GM23338 (cell line): ENCODE measurements at regions not wholly inside any gene's neighbourhood (a gene's known extent, or its start where the extent isn't known, plus 50 kb on each side); places are given as distances from the start of the nearest gene placed in this dataset.

Experiments used
- ATAC-seq: fragments of 200-7000 bp; cut with Tn5 transposase; 3 replicates; pipeline ENCODE4 v1.9.1; 2020
- DNase-seq: peaks from one replicate; pipeline ENCODE4 v3.0.0-alpha.2; 2015; ENCODE audit warnings: low spot score
- H2AFZ ChIP-seq: fragments of 200-600 bp; sonication (generic); 2 replicates; pipeline ENCODE4 v1.8.0; 2016; ENCODE audit warnings: antibody characterized with exemption, mild to moderate bottlenecking, moderate library complexity
- H3F3A ChIP-seq: fragments of 200-600 bp; sonication (generic); replicated peaks from 2 replicates; pipeline ENCODE4 v1.8.0; 2017; ENCODE audit warnings: antibody characterized with exemption, mixed run types, low read depth
- H3K27ac ChIP-seq: fragments of 200-600 bp; sonication (generic); 2 replicates; pipeline ENCODE4 v1.6.1; 2016; ENCODE audit warnings: low read depth
- H3K27me3 ChIP-seq: fragments of 200-600 bp; sonication (generic); 2 replicates; pipeline ENCODE4 v1.8.0; 2016; ENCODE audit warnings: mild to moderate bottlenecking, mixed run types, moderate library complexity; ENCODE audit not compliant: insufficient read depth
- H3K36me3 ChIP-seq: fragments of 200-600 bp; sonication (generic); 2 replicates; pipeline ENCODE4 v1.8.0; 2016; ENCODE audit warnings: mild to moderate bottlenecking; ENCODE audit not compliant: insufficient read depth
- H3K4me1 ChIP-seq: fragments of 200-600 bp; sonication (generic); 2 replicates; pipeline ENCODE4 v1.8.0; 2016; ENCODE audit warnings: mild to moderate bottlenecking, moderate library complexity; ENCODE audit not compliant: insufficient read depth
- H3K4me2 ChIP-seq: fragments of 200-600 bp; sonication (generic); 2 replicates; pipeline ENCODE4 v1.7.1; 2017; ENCODE audit warnings: mixed run types
- H3K4me3 ChIP-seq: fragments of 200-600 bp; sonication (generic); 2 replicates; pipeline ENCODE4 v1.6.1; 2016; ENCODE audit warnings: mixed run types
- H3K79me2 ChIP-seq: fragments of 200-600 bp; sonication (generic); replicated peaks from 2 replicates; pipeline ENCODE4 v1.8.0; 2017; ENCODE audit warnings: mild to moderate bottlenecking; ENCODE audit not compliant: insufficient read depth
- H3K9me2 ChIP-seq: fragments of 200-600 bp; sonication (generic); 2 replicates; pipeline ENCODE4 v1.8.0; 2017; ENCODE audit not compliant: insufficient read depth
- H4K20me1 ChIP-seq: fragments of 200-600 bp; sonication (generic); replicated peaks from 2 replicates; pipeline ENCODE4 v1.8.0; 2017; ENCODE audit warnings: mild to moderate bottlenecking; ENCODE audit not compliant: insufficient read depth
- H3K27ac Mint-ChIP-seq: 2 replicates; pipeline ENCODE4 v1.8.0; 2020; ENCODE audit warnings: inconsistent platforms, mild to moderate bottlenecking, moderate library complexity, mixed read lengths
- H3K27me3 Mint-ChIP-seq: 3 replicates; pipeline ENCODE4 v1.8.0; 2022; ENCODE audit warnings: low read depth, mild to moderate bottlenecking, moderate library complexity, mixed read lengths, inconsistent platforms; ENCODE audit not compliant: insufficient read depth, poor library complexity
- H3K36me3 Mint-ChIP-seq: 3 replicates; pipeline ENCODE4 v1.8.0; 2021; ENCODE audit warnings: low read depth, mild to moderate bottlenecking, inconsistent platforms, moderate library complexity, mixed read lengths
- H3K4me1 Mint-ChIP-seq: 3 replicates; pipeline ENCODE4 v1.8.0; 2020; ENCODE audit warnings: mild to moderate bottlenecking, inconsistent platforms, mixed read lengths
- H3K4me3 Mint-ChIP-seq: 3 replicates; pipeline ENCODE4 v1.8.0; 2021; ENCODE audit warnings: moderate library complexity, mild to moderate bottlenecking, inconsistent platforms, mixed read lengths
- H3K9me3 Mint-ChIP-seq: 3 replicates; pipeline ENCODE4 v1.8.0; 2020; ENCODE audit warnings: moderate library complexity, mild to moderate bottlenecking, inconsistent platforms, mixed read lengths
- CREB1 ChIP-seq: fragments of 250-450 bp; sonication (Bioruptor Pico); IDR thresholded peaks from 2 replicates; pipeline ENCODE4 v1.5.0; 2020; ENCODE audit warnings: low read depth, mild to moderate bottlenecking, moderate library complexity
- CTCF ChIP-seq, 2 experiments: fragments of 200-600 bp in 1 of 2; sonication (generic) in 1 of 2; conservative IDR thresholded peaks; 2 replicates each; pipeline versions ENCODE4 v1.5.1 to v1.6.1; 2016 to 2017; ENCODE audit warnings: antibody characterized with exemption in 2 of 2, low read depth in 2 of 2, mild to moderate bottlenecking in 2 of 2, moderate library complexity in 1 of 2
- EZH2 ChIP-seq: fragments of 200-600 bp; sonication (generic); IDR thresholded peaks from one replicate; pipeline ENCODE4 v1.8.0; 2017; ENCODE audit warnings: antibody characterized with exemption, mild to moderate bottlenecking, low read depth; ENCODE audit not compliant: unreplicated experiment
- EZH2phosphoT487 ChIP-seq: fragments of 200-600 bp; sonication (generic); IDR thresholded peaks from one replicate; pipeline ENCODE4 v1.8.1; 2018; ENCODE audit warnings: antibody characterized with exemption; ENCODE audit not compliant: unreplicated experiment
- JUNB ChIP-seq: IDR thresholded peaks from one replicate; pipeline ENCODE4 v1.6.1; 2016; ENCODE audit warnings: antibody characterized with exemption; ENCODE audit not compliant: unreplicated experiment
- NANOG ChIP-seq: IDR thresholded peaks from 2 replicates; pipeline ENCODE4 v1.6.1; 2016; ENCODE audit warnings: antibody characterized with exemption, borderline replicate concordance
- POLR2AphosphoS5 ChIP-seq: IDR thresholded peaks from 2 replicates; pipeline ENCODE4 v1.6.1; 2016; ENCODE audit warnings: antibody characterized with exemption, low read depth
- STAT1 ChIP-seq: IDR thresholded peaks from one replicate; pipeline ENCODE4 v1.6.1; 2016; ENCODE audit warnings: antibody characterized with exemption; ENCODE audit not compliant: unreplicated experiment
- ZNF114 ChIP-seq: fragments of 250-450 bp; sonication (Bioruptor Pico); IDR thresholded peaks from 2 replicates; pipeline ENCODE4 v1.5.0; 2020; ENCODE audit warnings: mild to moderate bottlenecking, moderate library complexity
- ZNF331 ChIP-seq: fragments of 250-450 bp; sonication (Bioruptor Pico); IDR thresholded peaks from 2 replicates; pipeline ENCODE4 v1.5.0; 2020; ENCODE audit warnings: low read depth, mild to moderate bottlenecking, moderate library complexity
- TF ChIP-seq, protein P1 (sequence below): IDR thresholded peaks from one replicate; pipeline ENCODE4 v1.6.1; 2018; ENCODE audit warnings: antibody characterized with exemption; ENCODE audit not compliant: unreplicated experiment
- TF ChIP-seq, protein P2 (sequence below): IDR thresholded peaks from 2 replicates; pipeline ENCODE4 v1.6.1; 2016; ENCODE audit warnings: antibody characterized with exemption
- TF ChIP-seq, protein P3 (sequence below): fragments of 250-450 bp; sonication (Bioruptor Pico); IDR thresholded peaks from 2 replicates; pipeline ENCODE4 v1.5.0; 2020; ENCODE audit warnings: mild to moderate bottlenecking, moderate library complexity

- TF ChIP-seq CTCF (conservative IDR thresholded peaks at IDR 0.05; ENCODE audit: low read depth in 2 of 2) (no peak), POLR2AphosphoS5 (no peak), NANOG (no peak), ZNF114 (no peak), STAT1 (no peak), CREB1 (CRISPR knock-in tag) (no peak), JUNB (no peak), EZH2 (no peak), ZNF331 (CRISPR knock-in tag) (no peak), EZH2phosphoT487 (no peak)
- TF ChIP-seq, protein P1, sequence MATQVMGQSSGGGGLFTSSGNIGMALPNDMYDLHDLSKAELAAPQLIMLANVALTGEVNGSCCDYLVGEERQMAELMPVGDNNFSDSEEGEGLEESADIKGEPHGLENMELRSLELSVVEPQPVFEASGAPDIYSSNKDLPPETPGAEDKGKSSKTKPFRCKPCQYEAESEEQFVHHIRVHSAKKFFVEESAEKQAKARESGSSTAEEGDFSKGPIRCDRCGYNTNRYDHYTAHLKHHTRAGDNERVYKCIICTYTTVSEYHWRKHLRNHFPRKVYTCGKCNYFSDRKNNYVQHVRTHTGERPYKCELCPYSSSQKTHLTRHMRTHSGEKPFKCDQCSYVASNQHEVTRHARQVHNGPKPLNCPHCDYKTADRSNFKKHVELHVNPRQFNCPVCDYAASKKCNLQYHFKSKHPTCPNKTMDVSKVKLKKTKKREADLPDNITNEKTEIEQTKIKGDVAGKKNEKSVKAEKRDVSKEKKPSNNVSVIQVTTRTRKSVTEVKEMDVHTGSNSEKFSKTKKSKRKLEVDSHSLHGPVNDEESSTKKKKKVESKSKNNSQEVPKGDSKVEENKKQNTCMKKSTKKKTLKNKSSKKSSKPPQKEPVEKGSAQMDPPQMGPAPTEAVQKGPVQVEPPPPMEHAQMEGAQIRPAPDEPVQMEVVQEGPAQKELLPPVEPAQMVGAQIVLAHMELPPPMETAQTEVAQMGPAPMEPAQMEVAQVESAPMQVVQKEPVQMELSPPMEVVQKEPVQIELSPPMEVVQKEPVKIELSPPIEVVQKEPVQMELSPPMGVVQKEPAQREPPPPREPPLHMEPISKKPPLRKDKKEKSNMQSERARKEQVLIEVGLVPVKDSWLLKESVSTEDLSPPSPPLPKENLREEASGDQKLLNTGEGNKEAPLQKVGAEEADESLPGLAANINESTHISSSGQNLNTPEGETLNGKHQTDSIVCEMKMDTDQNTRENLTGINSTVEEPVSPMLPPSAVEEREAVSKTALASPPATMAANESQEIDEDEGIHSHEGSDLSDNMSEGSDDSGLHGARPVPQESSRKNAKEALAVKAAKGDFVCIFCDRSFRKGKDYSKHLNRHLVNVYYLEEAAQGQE = no peak
- TF ChIP-seq, protein P2, sequence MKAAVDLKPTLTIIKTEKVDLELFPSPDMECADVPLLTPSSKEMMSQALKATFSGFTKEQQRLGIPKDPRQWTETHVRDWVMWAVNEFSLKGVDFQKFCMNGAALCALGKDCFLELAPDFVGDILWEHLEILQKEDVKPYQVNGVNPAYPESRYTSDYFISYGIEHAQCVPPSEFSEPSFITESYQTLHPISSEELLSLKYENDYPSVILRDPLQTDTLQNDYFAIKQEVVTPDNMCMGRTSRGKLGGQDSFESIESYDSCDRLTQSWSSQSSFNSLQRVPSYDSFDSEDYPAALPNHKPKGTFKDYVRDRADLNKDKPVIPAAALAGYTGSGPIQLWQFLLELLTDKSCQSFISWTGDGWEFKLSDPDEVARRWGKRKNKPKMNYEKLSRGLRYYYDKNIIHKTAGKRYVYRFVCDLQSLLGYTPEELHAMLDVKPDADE = no peak
- TF ChIP-seq, protein P3, sequence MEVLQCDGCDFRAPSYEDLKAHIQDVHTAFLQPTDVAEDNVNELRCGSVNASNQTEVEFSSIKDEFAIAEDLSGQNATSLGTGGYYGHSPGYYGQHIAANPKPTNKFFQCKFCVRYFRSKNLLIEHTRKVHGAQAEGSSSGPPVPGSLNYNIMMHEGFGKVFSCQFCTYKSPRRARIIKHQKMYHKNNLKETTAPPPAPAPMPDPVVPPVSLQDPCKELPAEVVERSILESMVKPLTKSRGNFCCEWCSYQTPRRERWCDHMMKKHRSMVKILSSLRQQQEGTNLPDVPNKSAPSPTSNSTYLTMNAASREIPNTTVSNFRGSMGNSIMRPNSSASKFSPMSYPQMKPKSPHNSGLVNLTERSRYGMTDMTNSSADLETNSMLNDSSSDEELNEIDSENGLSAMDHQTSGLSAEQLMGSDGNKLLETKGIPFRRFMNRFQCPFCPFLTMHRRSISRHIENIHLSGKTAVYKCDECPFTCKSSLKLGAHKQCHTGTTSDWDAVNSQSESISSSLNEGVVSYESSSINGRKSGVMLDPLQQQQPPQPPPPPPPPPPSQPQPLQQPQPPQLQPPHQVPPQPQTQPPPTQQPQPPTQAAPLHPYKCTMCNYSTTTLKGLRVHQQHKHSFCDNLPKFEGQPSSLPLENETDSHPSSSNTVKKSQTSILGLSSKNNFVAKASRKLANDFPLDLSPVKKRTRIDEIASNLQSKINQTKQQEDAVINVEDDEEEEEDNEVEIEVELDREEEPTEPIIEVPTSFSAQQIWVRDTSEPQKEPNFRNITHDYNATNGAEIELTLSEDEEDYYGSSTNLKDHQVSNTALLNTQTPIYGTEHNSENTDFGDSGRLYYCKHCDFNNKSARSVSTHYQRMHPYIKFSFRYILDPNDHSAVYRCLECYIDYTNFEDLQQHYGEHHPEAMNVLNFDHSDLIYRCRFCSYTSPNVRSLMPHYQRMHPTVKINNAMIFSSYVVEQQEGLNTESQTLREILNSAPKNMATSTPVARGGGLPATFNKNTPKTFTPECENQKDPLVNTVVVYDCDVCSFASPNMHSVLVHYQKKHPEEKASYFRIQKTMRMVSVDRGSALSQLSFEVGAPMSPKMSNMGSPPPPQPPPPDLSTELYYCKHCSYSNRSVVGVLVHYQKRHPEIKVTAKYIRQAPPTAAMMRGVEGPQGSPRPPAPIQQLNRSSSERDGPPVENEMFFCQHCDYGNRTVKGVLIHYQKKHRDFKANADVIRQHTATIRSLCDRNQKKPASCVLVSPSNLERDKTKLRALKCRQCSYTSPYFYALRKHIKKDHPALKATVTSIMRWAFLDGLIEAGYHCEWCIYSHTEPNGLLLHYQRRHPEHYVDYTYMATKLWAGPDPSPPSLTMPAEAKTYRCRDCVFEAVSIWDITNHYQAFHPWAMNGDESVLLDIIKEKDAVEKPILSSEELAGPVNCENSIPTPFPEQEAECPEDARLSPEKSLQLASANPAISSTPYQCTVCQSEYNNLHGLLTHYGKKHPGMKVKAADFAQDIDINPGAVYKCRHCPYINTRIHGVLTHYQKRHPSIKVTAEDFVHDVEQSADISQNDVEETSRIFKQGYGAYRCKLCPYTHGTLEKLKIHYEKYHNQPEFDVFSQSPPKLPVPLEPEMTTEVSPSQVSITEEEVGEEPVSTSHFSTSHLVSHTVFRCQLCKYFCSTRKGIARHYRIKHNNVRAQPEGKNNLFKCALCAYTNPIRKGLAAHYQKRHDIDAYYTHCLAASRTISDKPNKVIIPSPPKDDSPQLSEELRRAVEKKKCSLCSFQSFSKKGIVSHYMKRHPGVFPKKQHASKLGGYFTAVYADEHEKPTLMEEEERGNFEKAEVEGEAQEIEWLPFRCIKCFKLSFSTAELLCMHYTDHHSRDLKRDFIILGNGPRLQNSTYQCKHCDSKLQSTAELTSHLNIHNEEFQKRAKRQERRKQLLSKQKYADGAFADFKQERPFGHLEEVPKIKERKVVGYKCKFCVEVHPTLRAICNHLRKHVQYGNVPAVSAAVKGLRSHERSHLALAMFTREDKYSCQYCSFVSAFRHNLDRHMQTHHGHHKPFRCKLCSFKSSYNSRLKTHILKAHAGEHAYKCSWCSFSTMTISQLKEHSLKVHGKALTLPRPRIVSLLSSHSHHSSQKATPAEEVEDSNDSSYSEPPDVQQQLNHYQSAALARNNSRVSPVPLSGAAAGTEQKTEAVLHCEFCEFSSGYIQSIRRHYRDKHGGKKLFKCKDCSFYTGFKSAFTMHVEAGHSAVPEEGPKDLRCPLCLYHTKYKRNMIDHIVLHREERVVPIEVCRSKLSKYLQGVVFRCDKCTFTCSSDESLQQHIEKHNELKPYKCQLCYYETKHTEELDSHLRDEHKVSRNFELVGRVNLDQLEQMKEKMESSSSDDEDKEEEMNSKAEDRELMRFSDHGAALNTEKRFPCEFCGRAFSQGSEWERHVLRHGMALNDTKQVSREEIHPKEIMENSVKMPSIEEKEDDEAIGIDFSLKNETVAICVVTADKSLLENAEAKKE = no peak
- no peak overlapping the region for H3K27ac ChIP-seq
- ATAC-seq = no peak
- H3K4me2 ChIP-seq = no peak overlapping the region
- Mint-ChIP-seq H3K4me3 (no peak overlapping the region), H3K4me1 (no peaks in the 10 kb centered on the region), H3K27ac (no peak overlapping the region), H3K27me3 (peaks cover 2% of the 10 kb centered on the region), H3K36me3 (no peaks in the 10 kb centered on the region; the same call in 2 of the 3 replicates), H3K9me3 (peaks cover 11% of the 10 kb centered on the region)
- H3K36me3 ChIP-seq = no peaks in the 10 kb centered on the region
- H3K79me2 ChIP-seq = no peaks in the 10 kb centered on the region
- no peak overlapping the region for H3K4me3 ChIP-seq
- no peaks in the 10 kb centered on the region for H3K27me3 ChIP-seq
- no peaks in the 10 kb centered on the region for H3K4me1 ChIP-seq
- H2AFZ ChIP-seq = no peak overlapping the region
- no peaks in the 10 kb centered on the region for H3F3A ChIP-seq
- no peaks in the 10 kb centered on the region for H3K9me2 ChIP-seq
- H4K20me1 ChIP-seq = no peaks in the 10 kb centered on the region
- no peak for DNase-seq
Measured at GRCh38 chrX:102044496-102044895, 81.0 kb upstream of the TCEAL2 start.
